Erythroblast (primary cell): ENCODE measurements at regions not wholly inside any gene's neighbourhood (a gene's known extent, or its start where the extent isn't known, plus 50 kb on each side); places are given as distances from the start of the nearest gene placed in this dataset.

Source experiments
- GATA1 ChIP-seq: IDR thresholded peaks from 2 replicates; pipeline ENCODE4 v1.6.1; 2011; ENCODE audit warnings: low read depth, mild to moderate bottlenecking, control low read depth, low read length, moderate library complexity
- POLR2A ChIP-seq: IDR thresholded peaks from 2 replicates; pipeline ENCODE4 v1.6.1; 2011; ENCODE audit warnings: mild to moderate bottlenecking, low read length

GRCh38 chr5:143880178-143880577 lies 68.2 kb downstream of the HMHB1 start:
- no peak for TF ChIP-seq POLR2A
- no peak for TF ChIP-seq GATA1
